Endothelial cell (in vitro differentiated cells): ENCODE measurements at regions not wholly inside any gene's neighbourhood (a gene's known extent, or its start where the extent isn't known, plus 50 kb on each side); places are given as distances from the start of the nearest gene placed in this dataset.

ENCODE experiments used
- DNase-seq: peaks from one replicate; pipeline ENCODE4 v3.0.0; 2021; ENCODE audit warnings: low spot score
- H3K27ac Mint-ChIP-seq: one replicate; pipeline ENCODE4 v1.8.0; 2021; ENCODE audit warnings: mixed read lengths, inconsistent platforms; ENCODE audit not compliant: unreplicated experiment
- H3K27me3 Mint-ChIP-seq: one replicate; pipeline ENCODE4 v1.8.0; 2021; ENCODE audit warnings: mild to moderate bottlenecking, moderate library complexity, mixed read lengths, inconsistent platforms; ENCODE audit not compliant: unreplicated experiment
- H3K36me3 Mint-ChIP-seq: one replicate; pipeline ENCODE4 v1.8.0; 2021; ENCODE audit warnings: mild to moderate bottlenecking, low read depth, mixed read lengths, inconsistent platforms; ENCODE audit not compliant: unreplicated experiment
- H3K4me1 Mint-ChIP-seq: one replicate; pipeline ENCODE4 v1.8.0; 2021; ENCODE audit warnings: mild to moderate bottlenecking, mixed read lengths, inconsistent platforms; ENCODE audit not compliant: unreplicated experiment
- H3K4me3 Mint-ChIP-seq: one replicate; pipeline ENCODE4 v1.8.0; 2021; ENCODE audit warnings: mild to moderate bottlenecking, mixed read lengths, inconsistent platforms; ENCODE audit not compliant: unreplicated experiment
- H3K9me3 Mint-ChIP-seq: one replicate; pipeline ENCODE4 v1.8.0; 2021; ENCODE audit warnings: mixed read lengths, inconsistent platforms; ENCODE audit not compliant: unreplicated experiment
- TF ChIP-seq, protein P1 (sequence below): fragments of 200-600 bp; sonication (generic); IDR thresholded peaks from one replicate; pipeline ENCODE4 v1.5.0; 2021; ENCODE audit warnings: antibody characterized with exemption; ENCODE audit not compliant: unreplicated experiment

GRCh38 chr13:39955560-39955959, 300.1 kb downstream of the COG6 start:
- no peaks in the 10 kb centered on the region for H3K36me3 Mint-ChIP-seq
- no peaks in the 10 kb centered on the region for H3K4me1 Mint-ChIP-seq
- H3K27ac Mint-ChIP-seq: no peak overlapping the region
- H3K9me3 Mint-ChIP-seq: no peaks in the 10 kb centered on the region
- no peak for DNase-seq
- no peak overlapping the region for H3K4me3 Mint-ChIP-seq
- TF ChIP-seq, protein P1, sequence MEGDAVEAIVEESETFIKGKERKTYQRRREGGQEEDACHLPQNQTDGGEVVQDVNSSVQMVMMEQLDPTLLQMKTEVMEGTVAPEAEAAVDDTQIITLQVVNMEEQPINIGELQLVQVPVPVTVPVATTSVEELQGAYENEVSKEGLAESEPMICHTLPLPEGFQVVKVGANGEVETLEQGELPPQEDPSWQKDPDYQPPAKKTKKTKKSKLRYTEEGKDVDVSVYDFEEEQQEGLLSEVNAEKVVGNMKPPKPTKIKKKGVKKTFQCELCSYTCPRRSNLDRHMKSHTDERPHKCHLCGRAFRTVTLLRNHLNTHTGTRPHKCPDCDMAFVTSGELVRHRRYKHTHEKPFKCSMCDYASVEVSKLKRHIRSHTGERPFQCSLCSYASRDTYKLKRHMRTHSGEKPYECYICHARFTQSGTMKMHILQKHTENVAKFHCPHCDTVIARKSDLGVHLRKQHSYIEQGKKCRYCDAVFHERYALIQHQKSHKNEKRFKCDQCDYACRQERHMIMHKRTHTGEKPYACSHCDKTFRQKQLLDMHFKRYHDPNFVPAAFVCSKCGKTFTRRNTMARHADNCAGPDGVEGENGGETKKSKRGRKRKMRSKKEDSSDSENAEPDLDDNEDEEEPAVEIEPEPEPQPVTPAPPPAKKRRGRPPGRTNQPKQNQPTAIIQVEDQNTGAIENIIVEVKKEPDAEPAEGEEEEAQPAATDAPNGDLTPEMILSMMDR: no peak
- H3K27me3 Mint-ChIP-seq: peaks cover 2% of the 10 kb centered on the region

GRCh38 chr13:39956036-39956435, 300.6 kb downstream of the COG6 start:
- TF ChIP-seq, protein P1: no peak

GRCh38 chr13:39957868-39958677, 302.6 kb downstream of the COG6 start:
- H3K9me3 Mint-ChIP-seq: no peaks in the 10 kb centered on the region
- TF ChIP-seq, protein P1: no peak
- H3K27me3 Mint-ChIP-seq: peaks cover 2% of the 10 kb centered on the region
- no peak overlapping the region for H3K27ac Mint-ChIP-seq
- DNase-seq: no peak
- H3K36me3 Mint-ChIP-seq: no peaks in the 10 kb centered on the region
- H3K4me1 Mint-ChIP-seq: no peaks in the 10 kb centered on the region
- H3K4me3 Mint-ChIP-seq: no peak overlapping the region

More at GRCh38 chr13:39956036-39956435, 300.6 kb downstream of the COG6 start:
- H3K4me3 Mint-ChIP-seq: no peak overlapping the region
- H3K27ac Mint-ChIP-seq: no peak overlapping the region
- no peaks in the 10 kb centered on the region for H3K9me3 Mint-ChIP-seq
- no peaks in the 10 kb centered on the region for H3K36me3 Mint-ChIP-seq
- DNase-seq: no peak
- H3K27me3 Mint-ChIP-seq: peaks cover 2% of the 10 kb centered on the region
- H3K4me1 Mint-ChIP-seq: no peaks in the 10 kb centered on the region

GRCh38 chr13:39959497-39960144, 304.2 kb downstream of the COG6 start:
- no peaks in the 10 kb centered on the region for H3K4me1 Mint-ChIP-seq
- no peak overlapping the region for H3K4me3 Mint-ChIP-seq
- no peaks in the 10 kb centered on the region for H3K9me3 Mint-ChIP-seq
- H3K36me3 Mint-ChIP-seq: no peaks in the 10 kb centered on the region
- TF ChIP-seq, protein P1: no peak
- H3K27ac Mint-ChIP-seq: no peak overlapping the region
- no peak for DNase-seq
- peaks cover 2% of the 10 kb centered on the region for H3K27me3 Mint-ChIP-seq

GRCh38 chr13:39960191-39960590, 304.7 kb downstream of the COG6 start:
- Mint-ChIP-seq H3K9me3 (no peaks in the 10 kb centered on the region), H3K27me3 (peaks cover 2% of the 10 kb centered on the region), H3K36me3 (no peaks in the 10 kb centered on the region), H3K4me1 (no peaks in the 10 kb centered on the region), H3K4me3 (no peak overlapping the region), H3K27ac (no peak overlapping the region)
- DNase-seq: no peak
- TF ChIP-seq, protein P1: no peak
